Neural cell (in vitro differentiated cells): ENCODE measurements at regions not wholly inside any gene's neighbourhood (a gene's known extent, or its start where the extent isn't known, plus 50 kb on each side); places are given as distances from the start of the nearest gene placed in this dataset.

Experiments used
- H2AFZ ChIP-seq: fragments of 200-600, 300-800 bp; sonication (generic), shearing (Covaris generic); 2 replicates; pipeline ENCODE4 v1.6.0; 2014; ENCODE audit warnings: low read depth, mild to moderate bottlenecking, antibody characterized with exemption, low read length, moderate library complexity
- H3F3A ChIP-seq: fragments of 200-600 bp; shearing (Covaris generic); 2 replicates; pipeline ENCODE4 v1.6.1; 2016; ENCODE audit warnings: mild to moderate bottlenecking, moderate library complexity, mixed read lengths, antibody characterized with exemption, low read length; ENCODE audit not compliant: insufficient read depth, poor library complexity, severe bottlenecking
- H3K27ac ChIP-seq: fragments of 200-600, 300-800 bp; sonication (generic), shearing (Covaris generic); 2 replicates; pipeline ENCODE4 v1.5.1; 2014; ENCODE audit warnings: mild to moderate bottlenecking, low read length, moderate library complexity
- H3K27me3 ChIP-seq: fragments of 300-800, 200-600 bp; sonication (generic), shearing (Covaris generic); 2 replicates; pipeline ENCODE4 v1.6.0; 2014; ENCODE audit warnings: mild to moderate bottlenecking, low read depth, low read length, moderate library complexity; ENCODE audit not compliant: insufficient read depth
- H3K36me3 ChIP-seq: fragments of 300-800, 200-600 bp; sonication (generic), shearing (Covaris generic); 2 replicates; pipeline ENCODE4 v1.5.1; 2014; ENCODE audit warnings: mild to moderate bottlenecking, antibody characterized with exemption, low read length, moderate library complexity; ENCODE audit not compliant: insufficient read depth
- H3K4me2 ChIP-seq: fragments of 300-800, 200-600 bp; sonication (generic), shearing (Covaris generic); 2 replicates; pipeline ENCODE4 v1.6.0; 2014; ENCODE audit warnings: mild to moderate bottlenecking, low read length
- H3K4me3 ChIP-seq: fragments of 300-800, 200-600 bp; sonication (generic), shearing (Covaris generic); 2 replicates; pipeline ENCODE4 v1.5.1; 2014; ENCODE audit warnings: mild to moderate bottlenecking, low read length, moderate library complexity
- H3K79me2 ChIP-seq: fragments of 200-600 bp; shearing (Covaris generic); replicated peaks from 2 replicates; pipeline ENCODE4 v1.6.0; 2014; ENCODE audit warnings: mild to moderate bottlenecking, low read length, moderate library complexity; ENCODE audit not compliant: insufficient read depth
- H3K9ac ChIP-seq: fragments of 300-800, 200-600 bp; sonication (generic), shearing (Covaris generic); 2 replicates; pipeline ENCODE4 v1.6.1; 2016; ENCODE audit warnings: mild to moderate bottlenecking, low read length, mixed read lengths
- H3K9me2 ChIP-seq: fragments of 200-600 bp; shearing (Covaris generic); 2 replicates; pipeline ENCODE4 v1.6.1; 2016; ENCODE audit warnings: mild to moderate bottlenecking, low read length, mixed read lengths; ENCODE audit not compliant: insufficient read depth
- H3K9me3 ChIP-seq: fragments of 200-600, 300-800 bp; sonication (generic), shearing (Covaris generic); 2 replicates; pipeline ENCODE4 v1.6.1; 2016; ENCODE audit warnings: mild to moderate bottlenecking, mixed run types, low read length, moderate library complexity, mixed read lengths
- H4K20me1 ChIP-seq: fragments of 200-600 bp; shearing (Covaris generic); 2 replicates; pipeline ENCODE4 v1.6.1; 2016; ENCODE audit warnings: mild to moderate bottlenecking, mixed run types; ENCODE audit not compliant: insufficient read depth
- EP300 ChIP-seq: fragments of 450-650 bp; conservative IDR thresholded peaks from 2 replicates; pipeline ENCODE4 v1.6.1; 2014; ENCODE audit warnings: antibody characterized with exemption, mild to moderate bottlenecking, moderate library complexity; ENCODE audit not compliant: poor library complexity, severe bottlenecking
- EZH2 ChIP-seq: fragments of 200-600, 300-800 bp; shearing (Covaris generic), sonication (generic); IDR thresholded peaks from 2 replicates; pipeline ENCODE4 v1.6.1; 2014; ENCODE audit warnings: antibody characterized with exemption, low read length, borderline replicate concordance, mild to moderate bottlenecking; ENCODE audit not compliant: insufficient read depth, poor library complexity, severe bottlenecking
- MXI1 ChIP-seq: fragments of 450-650 bp; conservative IDR thresholded peaks from 2 replicates; pipeline ENCODE4 v1.6.1; 2014; ENCODE audit warnings: antibody characterized with exemption, mild to moderate bottlenecking; ENCODE audit not compliant: poor library complexity, severe bottlenecking
- POLR2AphosphoS5 ChIP-seq: IDR thresholded peaks from 2 replicates; pipeline ENCODE4 v1.6.1; 2012
- RAD21 ChIP-seq: fragments of 450-650 bp; conservative IDR thresholded peaks from 2 replicates; pipeline ENCODE4 v1.6.1; 2014; ENCODE audit warnings: antibody characterized with exemption, mild to moderate bottlenecking, moderate library complexity
- SMC3 ChIP-seq: fragments of 450-650 bp; conservative IDR thresholded peaks from 2 replicates; pipeline ENCODE4 v1.6.1; 2014; ENCODE audit warnings: antibody characterized with exemption, mild to moderate bottlenecking, moderate library complexity; ENCODE audit not compliant: poor library complexity
- TAF1 ChIP-seq: IDR thresholded peaks from 2 replicates; pipeline ENCODE4 v1.6.1; 2012; ENCODE audit warnings: low read depth
- TF ChIP-seq, protein P1 (sequence below): fragments of 450-650 bp; IDR thresholded peaks from 2 replicates; pipeline ENCODE4 v1.5.1; 2014; ENCODE audit warnings: antibody characterized with exemption, mild to moderate bottlenecking, moderate library complexity; ENCODE audit not compliant: poor library complexity, severe bottlenecking
- TF ChIP-seq, protein P2 (sequence below): IDR thresholded peaks from 2 replicates; pipeline ENCODE4 v1.6.1; 2012; ENCODE audit warnings: borderline replicate concordance

DNA sequence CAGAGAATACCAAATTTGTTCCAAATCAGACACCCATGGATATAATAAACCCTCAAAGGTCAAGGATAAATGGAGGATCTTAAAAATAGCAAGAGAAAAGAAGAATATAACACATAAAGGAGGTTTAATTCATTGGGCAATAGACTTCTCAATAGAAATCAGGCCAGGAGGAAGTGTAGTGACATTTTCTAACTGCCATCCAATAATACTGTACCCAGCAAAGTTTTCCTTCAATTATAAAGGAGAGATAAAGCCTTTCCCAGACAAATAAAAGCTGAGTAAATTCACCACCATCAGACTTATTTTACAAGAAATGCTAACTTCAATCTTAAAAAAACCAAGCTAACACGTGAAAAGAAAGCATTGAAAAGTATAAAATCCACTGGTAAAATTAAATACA is 121.6 kb downstream of the MSTN start:
- no peaks in the 10 kb centered on the region for H3F3A ChIP-seq
- no peaks in the 10 kb centered on the region for H4K20me1 ChIP-seq
- no peak overlapping the region for H3K4me3 ChIP-seq
- H3K27ac ChIP-seq, result no peak overlapping the region
- no peak overlapping the region for H3K9ac ChIP-seq
- H3K9me2 ChIP-seq, result no peaks in the 10 kb centered on the region
- no peaks in the 10 kb centered on the region for H3K27me3 ChIP-seq
- TF ChIP-seq, protein P1, sequence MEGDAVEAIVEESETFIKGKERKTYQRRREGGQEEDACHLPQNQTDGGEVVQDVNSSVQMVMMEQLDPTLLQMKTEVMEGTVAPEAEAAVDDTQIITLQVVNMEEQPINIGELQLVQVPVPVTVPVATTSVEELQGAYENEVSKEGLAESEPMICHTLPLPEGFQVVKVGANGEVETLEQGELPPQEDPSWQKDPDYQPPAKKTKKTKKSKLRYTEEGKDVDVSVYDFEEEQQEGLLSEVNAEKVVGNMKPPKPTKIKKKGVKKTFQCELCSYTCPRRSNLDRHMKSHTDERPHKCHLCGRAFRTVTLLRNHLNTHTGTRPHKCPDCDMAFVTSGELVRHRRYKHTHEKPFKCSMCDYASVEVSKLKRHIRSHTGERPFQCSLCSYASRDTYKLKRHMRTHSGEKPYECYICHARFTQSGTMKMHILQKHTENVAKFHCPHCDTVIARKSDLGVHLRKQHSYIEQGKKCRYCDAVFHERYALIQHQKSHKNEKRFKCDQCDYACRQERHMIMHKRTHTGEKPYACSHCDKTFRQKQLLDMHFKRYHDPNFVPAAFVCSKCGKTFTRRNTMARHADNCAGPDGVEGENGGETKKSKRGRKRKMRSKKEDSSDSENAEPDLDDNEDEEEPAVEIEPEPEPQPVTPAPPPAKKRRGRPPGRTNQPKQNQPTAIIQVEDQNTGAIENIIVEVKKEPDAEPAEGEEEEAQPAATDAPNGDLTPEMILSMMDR, result no peak
- TF ChIP-seq POLR2AphosphoS5 (no peak), EZH2 (no peak), TAF1 (no peak), RAD21 (no peak), MXI1 (no peak), EP300 (no peak), SMC3 (no peak)
- TF ChIP-seq, protein P2, sequence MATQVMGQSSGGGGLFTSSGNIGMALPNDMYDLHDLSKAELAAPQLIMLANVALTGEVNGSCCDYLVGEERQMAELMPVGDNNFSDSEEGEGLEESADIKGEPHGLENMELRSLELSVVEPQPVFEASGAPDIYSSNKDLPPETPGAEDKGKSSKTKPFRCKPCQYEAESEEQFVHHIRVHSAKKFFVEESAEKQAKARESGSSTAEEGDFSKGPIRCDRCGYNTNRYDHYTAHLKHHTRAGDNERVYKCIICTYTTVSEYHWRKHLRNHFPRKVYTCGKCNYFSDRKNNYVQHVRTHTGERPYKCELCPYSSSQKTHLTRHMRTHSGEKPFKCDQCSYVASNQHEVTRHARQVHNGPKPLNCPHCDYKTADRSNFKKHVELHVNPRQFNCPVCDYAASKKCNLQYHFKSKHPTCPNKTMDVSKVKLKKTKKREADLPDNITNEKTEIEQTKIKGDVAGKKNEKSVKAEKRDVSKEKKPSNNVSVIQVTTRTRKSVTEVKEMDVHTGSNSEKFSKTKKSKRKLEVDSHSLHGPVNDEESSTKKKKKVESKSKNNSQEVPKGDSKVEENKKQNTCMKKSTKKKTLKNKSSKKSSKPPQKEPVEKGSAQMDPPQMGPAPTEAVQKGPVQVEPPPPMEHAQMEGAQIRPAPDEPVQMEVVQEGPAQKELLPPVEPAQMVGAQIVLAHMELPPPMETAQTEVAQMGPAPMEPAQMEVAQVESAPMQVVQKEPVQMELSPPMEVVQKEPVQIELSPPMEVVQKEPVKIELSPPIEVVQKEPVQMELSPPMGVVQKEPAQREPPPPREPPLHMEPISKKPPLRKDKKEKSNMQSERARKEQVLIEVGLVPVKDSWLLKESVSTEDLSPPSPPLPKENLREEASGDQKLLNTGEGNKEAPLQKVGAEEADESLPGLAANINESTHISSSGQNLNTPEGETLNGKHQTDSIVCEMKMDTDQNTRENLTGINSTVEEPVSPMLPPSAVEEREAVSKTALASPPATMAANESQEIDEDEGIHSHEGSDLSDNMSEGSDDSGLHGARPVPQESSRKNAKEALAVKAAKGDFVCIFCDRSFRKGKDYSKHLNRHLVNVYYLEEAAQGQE, result no peak
- H3K4me2 ChIP-seq, result no peak overlapping the region
- no peaks in the 10 kb centered on the region for H3K36me3 ChIP-seq
- H3K9me3 ChIP-seq, result no peaks in the 10 kb centered on the region
- H3K79me2 ChIP-seq, result no peaks in the 10 kb centered on the region
- H2AFZ ChIP-seq, result no peak overlapping the region

DNA sequence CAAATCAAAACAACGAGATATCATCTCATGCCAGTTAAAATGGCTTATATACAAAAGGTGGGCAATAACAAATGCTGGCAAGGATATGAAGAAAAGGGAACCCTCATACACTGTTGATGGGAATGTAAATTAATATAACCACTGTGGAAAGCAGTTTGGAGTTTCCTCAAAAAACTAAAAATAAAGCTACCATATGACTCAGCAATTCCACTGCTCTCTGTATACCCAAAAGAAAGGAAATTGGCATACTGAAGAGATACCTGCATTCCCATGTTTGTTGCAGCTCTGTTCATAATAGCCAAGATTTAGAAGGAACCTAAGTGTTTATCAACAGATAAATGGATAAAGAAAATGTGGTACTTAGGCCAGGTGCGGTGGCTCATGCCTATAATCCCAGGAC is 124.8 kb downstream of the MSTN start:
- no peak for TF ChIP-seq MXI1
- TF ChIP-seq, protein P1, result no peak
- no peak for TF ChIP-seq SMC3
- TF ChIP-seq EP300, result no peak
- TF ChIP-seq, protein P2, result no peak
- TF ChIP-seq TAF1, result no peak
- TF ChIP-seq POLR2AphosphoS5, result no peak
- TF ChIP-seq RAD21, result no peak
- TF ChIP-seq EZH2, result no peak
- Histone ChIP-seq H3K4me3 (no peak overlapping the region), H3K79me2 (no peaks in the 10 kb centered on the region), H3K36me3 (no peaks in the 10 kb centered on the region), H3F3A (no peaks in the 10 kb centered on the region), H3K9ac (no peak overlapping the region), H3K27me3 (no peaks in the 10 kb centered on the region), H3K9me2 (no peaks in the 10 kb centered on the region), H2AFZ (no peak overlapping the region), H3K27ac (no peak overlapping the region), H4K20me1 (no peaks in the 10 kb centered on the region), H3K4me2 (no peak overlapping the region), H3K9me3 (no peaks in the 10 kb centered on the region)
